ENCODE measurements at regions not wholly inside any gene's neighbourhood (a gene's known extent, or its start where the extent isn't known, plus 50 kb on each side); places are given as distances from the start of the nearest gene placed in this dataset.

- TF ChIP-seq CTCF (IDR thresholded peaks at IDR 0.05; ENCODE audit: low read depth, low read length, poor library complexity, severe bottlenecking) (no peak), EZH2phosphoT487 (IDR thresholded peaks at IDR 0.05; ENCODE audit: borderline replicate concordance, low read length) (no peak)
Observed at GRCh38 chr7:16027396-16027795, 340.9 kb upstream of the MEOX2 start.

All from DOHH2 (cell line).